CMK (cell line): ENCODE measurements at regions not wholly inside any gene's neighbourhood (a gene's known extent, or its start where the extent isn't known, plus 50 kb on each side); places are given as distances from the start of the nearest gene placed in this dataset.

Experiments used
- DNase-seq: peaks from one replicate; pipeline ENCODE4 v3.0.0-alpha.2; 2010; ENCODE audit warnings: low read depth

DNA sequence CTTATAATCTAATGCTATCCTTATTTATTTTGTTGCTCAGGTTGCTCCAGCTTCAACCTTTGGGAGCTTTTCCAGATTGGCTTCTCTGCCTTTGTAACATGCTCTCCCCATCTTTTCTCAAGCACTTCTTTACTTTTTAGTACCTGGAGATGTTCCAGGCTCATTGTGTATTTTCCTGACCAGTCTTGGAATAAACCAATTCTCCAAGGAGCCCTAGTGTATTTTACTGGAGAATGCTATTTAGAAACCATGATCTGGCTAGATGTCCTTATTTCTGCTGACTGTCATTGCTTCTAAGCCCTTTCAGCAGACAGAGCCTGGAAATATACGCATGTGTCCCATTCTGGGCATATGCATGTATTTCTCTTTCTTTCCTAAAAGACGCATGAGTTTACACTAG lies 95.7 kb downstream of the EMX2 start:
- DNase-seq = no peak

DNA sequence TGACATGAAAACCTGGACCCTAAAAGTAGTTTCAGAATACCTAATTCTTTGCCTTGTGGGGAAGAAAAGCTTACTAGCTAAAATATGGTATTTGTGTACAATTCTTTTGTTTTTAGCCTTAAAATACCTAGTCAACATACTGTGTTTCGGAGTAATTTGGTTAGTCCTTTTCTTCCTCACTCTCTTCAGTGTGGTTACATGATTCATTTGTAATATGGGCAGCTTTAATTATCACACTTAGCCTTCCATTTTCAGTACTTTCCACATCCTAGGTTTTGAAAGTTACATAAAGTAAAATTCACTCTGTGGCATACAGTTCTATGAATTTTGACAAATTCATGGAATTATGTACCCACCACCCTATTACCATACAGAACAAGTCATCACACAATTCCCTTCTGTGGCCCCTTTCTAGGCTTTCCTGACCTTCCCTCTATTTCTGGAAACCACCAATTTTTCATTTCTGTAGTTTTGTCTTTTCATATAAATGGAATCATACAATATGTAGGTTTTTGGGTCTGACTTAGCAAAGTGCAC lies 96.2 kb downstream of the EMX2 start:
- no peak for DNase-seq

DNA sequence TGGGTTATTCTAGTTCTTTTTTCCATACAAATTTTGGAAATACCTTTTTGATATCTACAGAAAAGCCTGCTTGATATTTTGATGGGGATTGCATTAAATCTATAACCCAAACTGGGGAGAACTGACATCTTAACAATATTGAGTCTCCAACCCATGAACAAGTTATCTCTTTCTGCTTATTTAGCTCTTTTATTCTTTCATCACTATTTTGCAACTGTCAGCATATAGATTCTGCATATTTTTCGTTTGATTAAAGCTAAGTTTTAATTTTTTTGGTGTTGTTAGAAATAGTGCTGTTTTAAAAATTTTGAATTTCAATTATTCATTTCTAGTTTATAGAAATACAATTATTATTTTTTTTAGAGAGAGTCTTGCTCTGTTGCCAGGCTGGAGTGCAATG lies 97.9 kb downstream of the EMX2 start:
- DNase-seq = no peak

GRCh38 chr10:117646718-117647117 lies 104.2 kb downstream of the EMX2 start:
- DNase-seq = no peak

DNA sequence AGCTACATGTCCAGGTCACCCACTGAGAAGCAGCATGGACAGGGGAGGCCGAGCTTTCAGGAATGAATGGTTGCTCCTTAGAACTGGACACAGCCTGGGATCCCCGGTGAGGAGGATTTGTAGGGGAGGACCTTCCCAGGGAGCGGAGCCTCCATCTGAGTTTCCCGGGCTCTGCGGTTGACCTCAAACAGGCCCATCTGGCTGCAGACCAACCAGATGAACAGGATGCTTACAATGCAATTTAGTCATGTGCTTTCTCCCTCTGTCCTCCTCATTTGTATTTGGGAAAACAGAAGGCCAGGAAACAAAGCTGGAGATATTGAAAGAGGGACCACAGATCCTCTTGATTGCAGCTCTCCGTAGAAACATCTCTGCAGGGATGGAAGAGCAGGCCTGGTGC lies 104.8 kb downstream of the EMX2 start:
- DNase-seq = no peak

DNA sequence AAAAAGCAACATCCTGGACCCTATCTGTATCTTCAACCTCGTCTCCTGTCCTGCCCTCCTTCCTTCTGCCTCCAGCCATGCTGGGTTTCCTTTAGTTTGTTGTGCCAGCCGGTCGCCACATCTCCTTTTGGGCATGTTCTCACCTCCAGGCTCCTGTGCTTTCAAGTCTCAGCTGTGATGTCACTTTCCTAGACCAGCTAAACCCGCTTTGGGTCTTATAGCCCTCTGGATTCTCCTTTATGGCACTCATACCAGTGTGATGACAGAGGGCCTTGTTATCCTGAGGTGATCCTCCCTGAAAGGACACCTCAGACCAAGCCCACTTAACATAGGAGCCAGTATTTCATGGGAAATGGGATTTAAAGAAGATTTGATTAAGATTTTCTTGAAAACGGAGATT lies 108.6 kb downstream of the EMX2 start:
- DNase-seq = no peak

DNA sequence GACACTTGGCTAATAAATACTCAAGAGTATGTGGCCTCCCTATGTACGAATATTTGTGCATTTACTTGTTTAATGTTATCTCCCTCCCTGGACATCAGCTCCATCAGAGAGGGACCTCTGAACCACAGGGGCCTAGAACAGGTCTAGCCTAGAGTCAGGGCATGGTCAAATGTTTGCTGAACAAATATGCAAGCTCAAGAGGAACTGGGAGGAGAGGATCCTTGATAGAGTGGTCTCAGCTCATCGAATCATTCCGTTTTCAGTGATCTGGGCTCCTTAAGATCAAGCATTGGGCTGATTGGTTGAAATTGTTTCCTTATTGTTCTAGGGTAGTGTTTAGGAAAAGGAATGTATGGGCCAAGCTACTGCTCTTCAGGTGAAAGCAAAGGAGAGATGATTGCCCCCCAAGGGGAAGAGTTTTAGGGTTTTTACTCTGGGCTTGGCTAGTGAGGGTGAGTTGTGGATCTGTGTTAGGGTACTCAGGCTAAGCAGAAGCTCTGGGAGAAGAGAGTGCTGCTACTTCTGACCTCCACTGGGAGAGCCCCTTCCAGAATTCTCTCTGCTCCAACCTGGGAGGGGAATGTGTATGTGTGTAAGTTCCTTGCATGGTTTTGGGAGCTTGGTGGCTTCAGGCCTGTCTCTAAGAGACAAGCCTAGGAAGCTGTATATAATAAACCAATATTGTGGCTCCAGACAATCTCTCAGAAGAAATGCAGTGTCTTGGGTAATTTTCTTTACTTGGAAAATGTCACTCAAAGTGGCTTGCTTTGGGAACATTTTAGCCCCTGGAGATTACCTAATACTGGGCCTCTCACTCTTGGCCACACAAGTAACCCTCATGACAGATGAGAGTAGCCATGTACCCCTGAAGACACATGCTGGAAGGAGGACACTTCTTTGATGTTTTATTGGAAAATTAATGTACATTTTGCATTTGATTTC lies 110.0 kb downstream of the EMX2 start:
- DNase-seq = no peak

GRCh38 chr10:117653170-117653515 lies 110.6 kb downstream of the EMX2 start:
- no peak for DNase-seq

DNA sequence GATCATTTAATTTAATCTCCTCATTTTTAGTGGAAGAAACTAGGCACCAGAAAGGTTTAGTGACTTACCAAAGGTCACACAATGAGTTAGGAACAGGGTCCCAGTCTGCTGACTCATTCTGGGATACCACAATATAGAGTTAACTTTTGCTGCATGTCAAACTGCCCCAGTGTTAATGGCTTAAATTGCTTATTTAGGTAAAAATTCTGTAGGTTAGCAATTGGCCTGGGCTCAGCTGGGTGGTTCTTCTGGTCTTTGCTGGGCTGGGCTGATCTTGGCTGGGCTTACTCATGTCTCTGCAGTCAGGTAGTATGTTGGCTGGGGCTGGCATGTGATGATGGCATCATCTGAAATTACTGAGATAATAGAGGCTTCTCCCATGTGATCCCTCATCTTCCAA lies 111.6 kb downstream of the EMX2 start:
- no peak for DNase-seq

GRCh38 chr10:117656385-117657367 lies 114.1 kb downstream of the EMX2 start:
- DNase-seq = no peak

- no peak for DNase-seq
Observed at GRCh38 chr10:117661316-117661715, 118.8 kb downstream of the EMX2 start.

DNA sequence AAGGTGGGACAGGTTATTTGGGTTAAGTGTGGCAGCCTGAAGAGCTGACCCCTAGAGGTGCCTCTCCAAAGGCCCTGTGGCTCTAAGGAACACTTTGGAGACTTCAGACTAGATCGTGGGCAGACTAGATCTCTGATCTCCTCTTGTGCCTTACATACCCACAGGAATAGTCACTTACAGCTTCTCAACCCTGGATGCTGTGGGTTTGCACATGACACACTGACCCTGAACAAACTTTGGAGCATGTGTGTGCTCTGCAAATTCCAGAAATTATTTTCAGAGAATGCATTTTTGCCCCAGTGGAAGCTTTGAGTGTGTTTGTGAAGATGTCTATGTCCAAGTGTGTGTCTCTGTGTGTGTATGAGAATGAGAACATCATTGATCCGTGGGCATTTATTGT lies 119.6 kb downstream of the EMX2 start:
- no peak for DNase-seq

- DNase-seq = no peak
Observed at GRCh38 chr10:117662751-117663540, 120.4 kb downstream of the EMX2 start.

DNA sequence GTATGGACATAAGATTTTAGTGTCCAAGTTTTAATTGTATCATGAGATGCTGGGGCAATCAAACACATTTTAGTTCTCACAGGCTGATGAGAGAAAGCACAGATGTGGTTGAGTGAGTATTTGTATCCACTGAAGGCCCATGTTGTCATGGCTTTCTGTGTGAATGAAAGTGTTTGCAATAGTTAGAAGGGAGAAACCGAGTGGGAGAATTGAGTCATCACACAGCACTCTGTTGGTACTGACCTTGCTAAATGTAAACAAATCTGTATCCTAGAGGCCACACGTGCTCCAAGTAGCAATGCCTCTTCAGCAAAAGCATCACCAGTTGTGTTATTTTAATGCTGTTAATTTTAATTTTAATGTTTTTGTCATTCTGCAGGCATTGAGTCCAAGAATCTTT lies 121.2 kb downstream of the EMX2 start:
- no peak for DNase-seq

- DNase-seq = no peak
Observed at GRCh38 chr10:117664288-117664687, 121.7 kb downstream of the EMX2 start.

- DNase-seq = no peak
Observed at GRCh38 chr10:117666166-117666565, 123.6 kb downstream of the EMX2 start.

DNA sequence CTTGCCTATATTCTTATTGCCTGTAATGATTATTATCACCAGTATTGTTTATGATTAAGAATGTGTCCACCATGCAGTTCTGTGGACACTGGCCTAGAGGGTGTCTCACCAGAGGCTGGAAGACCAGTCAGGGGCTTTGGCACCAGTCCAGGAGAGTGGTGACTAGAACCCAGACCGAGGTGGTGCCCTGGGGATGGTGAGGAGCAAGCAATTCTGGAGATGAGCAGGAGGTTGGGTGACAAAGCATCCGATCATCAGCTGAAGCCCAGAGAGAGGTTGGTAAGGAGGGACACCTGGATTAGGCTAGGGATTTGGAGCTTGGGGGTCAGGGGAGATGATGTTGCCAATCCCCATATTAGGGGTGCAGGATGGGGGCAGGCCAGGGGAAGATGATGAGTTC lies 124.4 kb downstream of the EMX2 start:
- DNase-seq = no peak

GRCh38 chr10:117667831-117668230 lies 125.3 kb downstream of the EMX2 start:
- no peak for DNase-seq

GRCh38 chr10:117668327-117669008 lies 125.9 kb downstream of the EMX2 start:
- no peak for DNase-seq

DNA sequence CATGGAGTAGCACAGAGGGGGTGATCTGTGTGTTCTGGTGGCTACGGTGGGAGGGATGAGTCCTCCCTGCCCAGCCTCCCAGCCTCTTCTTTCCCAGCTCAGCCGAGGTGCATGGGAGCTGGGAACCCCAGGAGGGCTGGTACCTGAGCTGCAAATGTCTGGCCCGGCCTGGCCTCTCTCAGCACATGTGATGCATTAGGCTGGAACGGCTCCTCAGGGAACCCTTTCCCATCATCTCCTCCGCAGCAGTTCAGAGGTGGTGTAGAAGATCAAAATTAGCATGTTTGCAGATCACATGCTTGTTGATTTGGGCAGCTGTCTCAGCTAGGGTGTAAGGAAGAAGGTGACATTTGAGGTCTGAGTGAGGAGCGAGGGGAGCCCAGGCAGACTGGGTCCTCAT lies 126.6 kb downstream of the EMX2 start:
- no peak for DNase-seq
